Stomach (tissue), 4 donors: ENCODE measurements at regions not wholly inside any gene's neighbourhood (a gene's known extent, or its start where the extent isn't known, plus 50 kb on each side); places are given as distances from the start of the nearest gene placed in this dataset.

Experiments
- EP300 ChIP-seq: sonication (generic); formaldehyde crosslinking; IDR thresholded peaks from one replicate; pipeline ENCODE4 v1.6.1; 2017; ENCODE audit warnings: antibody characterized with exemption
- POLR2A ChIP-seq, 4 donors: fragments of 450-650 bp; IDR thresholded peaks; one replicate each; pipeline ENCODE4 v1.6.1; 2016; ENCODE audit warnings: antibody characterized with exemption in 4 of 4, control low read depth in 2 of 4, mild to moderate bottlenecking in 1 of 4, moderate library complexity in 1 of 4
- TF ChIP-seq, protein P1 (sequence below), 7 experiments: fragments of 450-650 bp in 4 of 7; fragments of 200-600 bp in 3 of 7; sonication (generic) in 3 of 7; IDR thresholded peaks; one replicate each; pipeline ENCODE4 v1.5.1; 2016 to 2019; ENCODE audit warnings: antibody characterized with exemption in 7 of 7, control low read depth in 2 of 7, mild to moderate bottlenecking in 1 of 7

- TF ChIP-seq, protein P1, sequence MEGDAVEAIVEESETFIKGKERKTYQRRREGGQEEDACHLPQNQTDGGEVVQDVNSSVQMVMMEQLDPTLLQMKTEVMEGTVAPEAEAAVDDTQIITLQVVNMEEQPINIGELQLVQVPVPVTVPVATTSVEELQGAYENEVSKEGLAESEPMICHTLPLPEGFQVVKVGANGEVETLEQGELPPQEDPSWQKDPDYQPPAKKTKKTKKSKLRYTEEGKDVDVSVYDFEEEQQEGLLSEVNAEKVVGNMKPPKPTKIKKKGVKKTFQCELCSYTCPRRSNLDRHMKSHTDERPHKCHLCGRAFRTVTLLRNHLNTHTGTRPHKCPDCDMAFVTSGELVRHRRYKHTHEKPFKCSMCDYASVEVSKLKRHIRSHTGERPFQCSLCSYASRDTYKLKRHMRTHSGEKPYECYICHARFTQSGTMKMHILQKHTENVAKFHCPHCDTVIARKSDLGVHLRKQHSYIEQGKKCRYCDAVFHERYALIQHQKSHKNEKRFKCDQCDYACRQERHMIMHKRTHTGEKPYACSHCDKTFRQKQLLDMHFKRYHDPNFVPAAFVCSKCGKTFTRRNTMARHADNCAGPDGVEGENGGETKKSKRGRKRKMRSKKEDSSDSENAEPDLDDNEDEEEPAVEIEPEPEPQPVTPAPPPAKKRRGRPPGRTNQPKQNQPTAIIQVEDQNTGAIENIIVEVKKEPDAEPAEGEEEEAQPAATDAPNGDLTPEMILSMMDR (IDR thresholded peaks at IDR 0.05) = peak in 5 of 7 experiments; percentile 57 to 82 (median 62)
- no peak for TF ChIP-seq POLR2A (IDR thresholded peaks at IDR 0.05)
- TF ChIP-seq EP300 = no peak
Observed at GRCh38 chr7:135801045-135801693, 52.6 kb upstream of the FAM180A start.
